ENCODE measurements at regions not wholly inside any gene's neighbourhood (a gene's known extent, or its start where the extent isn't known, plus 50 kb on each side); places are given as distances from the start of the nearest gene placed in this dataset.

GRCh38 chr1:212532469-212533147 lies 76.0 kb upstream of the ATF3 start:
- H3K9me3 ChIP-seq (ENCODE audit: low read depth): no peaks in the 10 kb centered on the region
- DNase-seq (ENCODE audit: low read depth in 1 of 2, low spot score in 1 of 2): no peak
- no peak overlapping the region for H3K4me3 ChIP-seq
- H3K36me3 ChIP-seq: no peaks in the 10 kb centered on the region
- no peaks in the 10 kb centered on the region for H3K4me1 ChIP-seq (ENCODE audit: low read depth)
- peaks cover 4% of the 10 kb centered on the region for H3K27me3 ChIP-seq
- no peak for TF ChIP-seq CTCF (IDR thresholded peaks at IDR 0.05; ENCODE audit: low read depth, low read length)
- no peak overlapping the region for H3K27ac ChIP-seq

- Histone ChIP-seq H3K36me3 (no peaks in the 10 kb centered on the region), H3K4me3 (no peak overlapping the region), H3K27ac (no peak overlapping the region), H3K27me3 (peaks cover 4% of the 10 kb centered on the region), H3K4me1 (ENCODE audit: low read depth) (no peaks in the 10 kb centered on the region), H3K9me3 (ENCODE audit: low read depth) (peaks cover 3% of the 10 kb centered on the region)
- DNase-seq (ENCODE audit: low read depth in 1 of 2, low spot score in 1 of 2): no peak
- no peak for TF ChIP-seq CTCF (IDR thresholded peaks at IDR 0.05; ENCODE audit: low read depth, low read length)
Observed at GRCh38 chr1:212533148-212533517, 75.4 kb upstream of the ATF3 start.

- Histone ChIP-seq H3K4me3 (no peak overlapping the region), H3K27me3 (peaks cover 3% of the 10 kb centered on the region), H3K36me3 (no peaks in the 10 kb centered on the region), H3K27ac (no peak overlapping the region), H3K4me1 (ENCODE audit: low read depth) (no peaks in the 10 kb centered on the region), H3K9me3 (ENCODE audit: low read depth) (peaks cover 4% of the 10 kb centered on the region)
- no peak for DNase-seq (ENCODE audit: low read depth in 1 of 2, low spot score in 1 of 2)
- no peak for TF ChIP-seq CTCF (IDR thresholded peaks at IDR 0.05; ENCODE audit: low read depth, low read length)
Observed at GRCh38 chr1:212536586-212536985, 72.0 kb upstream of the ATF3 start.

- Histone ChIP-seq H3K36me3 (no peaks in the 10 kb centered on the region), H3K27ac (no peak overlapping the region), H3K9me3 (ENCODE audit: low read depth) (peaks cover 4% of the 10 kb centered on the region), H3K4me3 (no peak overlapping the region), H3K4me1 (ENCODE audit: low read depth) (no peaks in the 10 kb centered on the region), H3K27me3 (no peaks in the 10 kb centered on the region)
- TF ChIP-seq CTCF (IDR thresholded peaks at IDR 0.05; ENCODE audit: low read depth, low read length): no peak
- DNase-seq (ENCODE audit: low read depth in 1 of 2, low spot score in 1 of 2): no peak
Observed at GRCh38 chr1:212537610-212538009, 71.0 kb upstream of the ATF3 start.

GRCh38 chr1:212539737-212540430 lies 68.7 kb upstream of the ATF3 start:
- peaks cover 4% of the 10 kb centered on the region for H3K9me3 ChIP-seq (ENCODE audit: low read depth)
- DNase-seq (ENCODE audit: low read depth in 1 of 2, low spot score in 1 of 2): no peak
- no peaks in the 10 kb centered on the region for H3K4me1 ChIP-seq (ENCODE audit: low read depth)
- H3K27ac ChIP-seq: no peak overlapping the region
- H3K27me3 ChIP-seq: no peaks in the 10 kb centered on the region
- H3K36me3 ChIP-seq: no peaks in the 10 kb centered on the region
- no peak for TF ChIP-seq CTCF (IDR thresholded peaks at IDR 0.05; ENCODE audit: low read depth, low read length)
- no peak overlapping the region for H3K4me3 ChIP-seq

Data from cardiac muscle cell (in vitro differentiated cells and primary cell).